Fibroblast of lung (primary cell): ENCODE measurements at regions not wholly inside any gene's neighbourhood (a gene's known extent, or its start where the extent isn't known, plus 50 kb on each side); places are given as distances from the start of the nearest gene placed in this dataset.

Source experiments
- DNase-seq, 2 donors: peaks; one replicate each; pipeline versions ENCODE4 v3.0.0 to v3.0.0-alpha.2; 2010; ENCODE audit warnings: low read depth in 2 of 2
- H2AFZ ChIP-seq: 2 replicates; pipeline ENCODE4 v1.5.1; 2012; ENCODE audit warnings: low read length, control low read depth, inconsistent platforms
- H3K27ac ChIP-seq: 2 replicates; pipeline ENCODE4 v1.5.1; 2011; ENCODE audit warnings: low read length, control low read depth; ENCODE audit not compliant: insufficient read depth
- H3K27me3 ChIP-seq: 2 replicates; pipeline ENCODE4 v1.5.1; 2011; ENCODE audit warnings: mild to moderate bottlenecking, low read length; ENCODE audit not compliant: control insufficient read depth, insufficient read depth
- H3K36me3 ChIP-seq: 2 replicates; pipeline ENCODE4 v1.5.1; 2011; ENCODE audit warnings: low read length; ENCODE audit not compliant: control insufficient read depth, insufficient read depth
- H3K4me1 ChIP-seq: 2 replicates; pipeline ENCODE4 v1.5.1; 2011; ENCODE audit warnings: low read length; ENCODE audit not compliant: control insufficient read depth, insufficient read depth; ENCODE audit errors: extremely low read depth
- H3K4me2 ChIP-seq: 2 replicates; pipeline ENCODE4 v1.5.1; 2011; ENCODE audit warnings: low read length, control low read depth; ENCODE audit not compliant: insufficient read depth; ENCODE audit errors: extremely low read depth
- H3K4me3 ChIP-seq, 4 experiments: fragments of 200-600 bp in 1 of 4; sonication (generic) in 1 of 4; replicated peaks in 1 of 4; 2 replicates each; pipeline ENCODE4 v1.5.1; 2011 to 2016; ENCODE audit warnings: low read length in 4 of 4, low read depth in 3 of 4, mild to moderate bottlenecking in 3 of 4, control low read depth in 2 of 4, inconsistent platforms in 1 of 4, mixed read lengths in 1 of 4; ENCODE audit not compliant: insufficient read depth in 1 of 4; ENCODE audit errors: control extremely low read depth in 1 of 4
- H3K79me2 ChIP-seq: 2 replicates; pipeline ENCODE4 v1.5.1; 2012; ENCODE audit warnings: mild to moderate bottlenecking, low read length, inconsistent platforms; ENCODE audit not compliant: control insufficient read depth, insufficient read depth
- H3K9ac ChIP-seq: 2 replicates; pipeline ENCODE4 v1.5.1; 2011; ENCODE audit warnings: mild to moderate bottlenecking, low read length, control low read depth; ENCODE audit not compliant: insufficient read depth
- H3K9me3 ChIP-seq: 2 replicates; pipeline ENCODE4 v1.5.1; 2012; ENCODE audit warnings: low read depth, low read length; ENCODE audit not compliant: control insufficient read depth, insufficient read depth
- H4K20me1 ChIP-seq: 2 replicates; pipeline ENCODE4 v1.5.1; 2011; ENCODE audit warnings: low read length; ENCODE audit not compliant: control insufficient read depth, insufficient read depth; ENCODE audit errors: extremely low read depth
- CTCF ChIP-seq, 2 donors: IDR thresholded peaks in 1 of 2; conservative IDR thresholded peaks in 1 of 2; 1 replicate in 1 of 2; 2 replicates in 1 of 2; pipeline ENCODE4 v1.5.1; 2011 to 2012; ENCODE audit warnings: low read length in 2 of 2, control low read depth in 1 of 2, inconsistent platforms in 1 of 2, low read depth in 1 of 2, mild to moderate bottlenecking in 1 of 2
- EZH2 ChIP-seq: IDR thresholded peaks from 2 replicates; pipeline ENCODE4 v1.5.1; 2012; ENCODE audit warnings: low read length, control low read depth, mild to moderate bottlenecking; ENCODE audit errors: missing control alignments

GRCh38 chr3:72658466-72659100 lies 189.7 kb downstream of the SHQ1 start:
- H2AFZ ChIP-seq = no peak overlapping the region
- H3K27ac ChIP-seq = no peak overlapping the region
- no peak overlapping the region for H3K4me3 ChIP-seq
- H4K20me1 ChIP-seq = no peaks in the 10 kb centered on the region
- no peak for TF ChIP-seq CTCF (conservative IDR thresholded peaks at IDR 0.05 in 1 of 2, IDR thresholded peaks at IDR 0.05 in 1 of 2; ENCODE audit: low read depth in 1 of 2, low read length in 2 of 2)
- no peak for TF ChIP-seq EZH2
- no peak overlapping the region for H3K4me2 ChIP-seq
- DNase-seq = no peak
- no peak overlapping the region for H3K9ac ChIP-seq
- H3K27me3 ChIP-seq = peaks cover 8% of the 10 kb centered on the region
- H3K36me3 ChIP-seq = no peaks in the 10 kb centered on the region
- H3K4me1 ChIP-seq = no peaks in the 10 kb centered on the region
- no peaks in the 10 kb centered on the region for H3K9me3 ChIP-seq
- H3K79me2 ChIP-seq = no peaks in the 10 kb centered on the region

- H3K27me3 ChIP-seq = peaks cover 14% of the 10 kb centered on the region
- H3K9ac ChIP-seq = no peak overlapping the region
- H3K27ac ChIP-seq = no peak overlapping the region
- H3K9me3 ChIP-seq = no peaks in the 10 kb centered on the region
- DNase-seq = no peak
- no peaks in the 10 kb centered on the region for H3K36me3 ChIP-seq
- no peak overlapping the region for H2AFZ ChIP-seq
- no peaks in the 10 kb centered on the region for H4K20me1 ChIP-seq
- TF ChIP-seq CTCF (conservative IDR thresholded peaks at IDR 0.05 in 1 of 2, IDR thresholded peaks at IDR 0.05 in 1 of 2; ENCODE audit: low read depth in 1 of 2, low read length in 2 of 2) (no peak), EZH2 (no peak)
- no peak overlapping the region for H3K4me2 ChIP-seq
- no peaks in the 10 kb centered on the region for H3K79me2 ChIP-seq
- no peaks in the 10 kb centered on the region for H3K4me1 ChIP-seq
- no peak overlapping the region for H3K4me3 ChIP-seq
These were observed 190.6 kb downstream of the SHQ1 start for GRCh38 chr3:72657666-72658065.

GRCh38 chr3:72655723-72656122 lies 192.5 kb downstream of the SHQ1 start:
- no peak overlapping the region for H3K27ac ChIP-seq
- no peaks in the 10 kb centered on the region for H3K4me1 ChIP-seq
- H3K4me2 ChIP-seq = no peak overlapping the region
- H3K79me2 ChIP-seq = no peaks in the 10 kb centered on the region
- no peaks in the 10 kb centered on the region for H3K9me3 ChIP-seq
- no peak for DNase-seq
- no peak overlapping the region for H3K9ac ChIP-seq
- no peaks in the 10 kb centered on the region for H4K20me1 ChIP-seq
- no peak overlapping the region for H3K4me3 ChIP-seq
- no peak for TF ChIP-seq EZH2
- no peak for TF ChIP-seq CTCF (conservative IDR thresholded peaks at IDR 0.05 in 1 of 2, IDR thresholded peaks at IDR 0.05 in 1 of 2; ENCODE audit: low read depth in 1 of 2, low read length in 2 of 2)
- H3K27me3 ChIP-seq = peaks cover 14% of the 10 kb centered on the region
- H3K36me3 ChIP-seq = no peaks in the 10 kb centered on the region
- no peak overlapping the region for H2AFZ ChIP-seq
